Prostate gland (tissue), 2 donors: ENCODE measurements at regions not wholly inside any gene's neighbourhood (a gene's known extent, or its start where the extent isn't known, plus 50 kb on each side); places are given as distances from the start of the nearest gene placed in this dataset.

ENCODE experiments used
- POLR2A ChIP-seq: fragments of 450-650 bp; IDR thresholded peaks from one replicate; pipeline ENCODE4 v1.6.1; 2016; ENCODE audit warnings: antibody characterized with exemption, mild to moderate bottlenecking
- POLR2AphosphoS5 ChIP-seq: sonication (generic); formaldehyde crosslinking; IDR thresholded peaks from one replicate; pipeline ENCODE4 v1.6.1; 2017; ENCODE audit warnings: antibody characterized with exemption
- TF ChIP-seq, protein P1 (sequence below), 4 experiments: fragments of 200-600 bp in 2 of 4; fragments of 450-650 bp in 2 of 4; sonication (generic) in 2 of 4; IDR thresholded peaks; 1 replicate in 3 of 4; 2 replicates in 1 of 4; pipeline ENCODE4 v1.5.1; 2016 to 2019; ENCODE audit warnings: antibody characterized with exemption in 4 of 4, mild to moderate bottlenecking in 2 of 4, moderate library complexity in 2 of 4

DNA sequence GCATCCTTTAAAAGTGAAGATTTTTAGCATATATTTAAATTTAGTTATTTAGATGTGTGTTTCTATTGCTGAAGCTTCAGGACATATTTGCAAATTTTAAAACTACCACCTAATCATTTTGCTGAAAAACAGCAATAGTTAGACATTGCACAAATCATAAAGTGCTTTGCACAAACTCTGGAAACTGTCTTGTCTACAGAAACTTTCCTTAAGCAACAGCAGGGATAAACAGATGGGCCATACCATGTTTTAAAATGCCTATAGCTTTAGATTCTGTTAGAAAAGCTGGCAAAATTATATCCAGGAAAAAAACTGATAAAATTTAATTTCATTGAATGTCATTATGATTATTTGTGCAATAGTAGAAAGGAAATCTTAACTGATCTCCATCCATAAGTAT is 1313.9 kb upstream of the ACVR2A start:
- TF ChIP-seq, protein P1, sequence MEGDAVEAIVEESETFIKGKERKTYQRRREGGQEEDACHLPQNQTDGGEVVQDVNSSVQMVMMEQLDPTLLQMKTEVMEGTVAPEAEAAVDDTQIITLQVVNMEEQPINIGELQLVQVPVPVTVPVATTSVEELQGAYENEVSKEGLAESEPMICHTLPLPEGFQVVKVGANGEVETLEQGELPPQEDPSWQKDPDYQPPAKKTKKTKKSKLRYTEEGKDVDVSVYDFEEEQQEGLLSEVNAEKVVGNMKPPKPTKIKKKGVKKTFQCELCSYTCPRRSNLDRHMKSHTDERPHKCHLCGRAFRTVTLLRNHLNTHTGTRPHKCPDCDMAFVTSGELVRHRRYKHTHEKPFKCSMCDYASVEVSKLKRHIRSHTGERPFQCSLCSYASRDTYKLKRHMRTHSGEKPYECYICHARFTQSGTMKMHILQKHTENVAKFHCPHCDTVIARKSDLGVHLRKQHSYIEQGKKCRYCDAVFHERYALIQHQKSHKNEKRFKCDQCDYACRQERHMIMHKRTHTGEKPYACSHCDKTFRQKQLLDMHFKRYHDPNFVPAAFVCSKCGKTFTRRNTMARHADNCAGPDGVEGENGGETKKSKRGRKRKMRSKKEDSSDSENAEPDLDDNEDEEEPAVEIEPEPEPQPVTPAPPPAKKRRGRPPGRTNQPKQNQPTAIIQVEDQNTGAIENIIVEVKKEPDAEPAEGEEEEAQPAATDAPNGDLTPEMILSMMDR (IDR thresholded peaks at IDR 0.05): no peak
- TF ChIP-seq POLR2A (no peak), POLR2AphosphoS5 (no peak)
